B cell (primary cell): ENCODE measurements at regions not wholly inside any gene's neighbourhood (a gene's known extent, or its start where the extent isn't known, plus 50 kb on each side); places are given as distances from the start of the nearest gene placed in this dataset.

ENCODE experiments used
- CTCF ChIP-seq: fragments of 200-600 bp; IDR thresholded peaks from one replicate; pipeline ENCODE4 v1.8.0; 2022; ENCODE audit warnings: antibody characterized with exemption, mild to moderate bottlenecking
- EZH2 ChIP-seq: IDR thresholded peaks from 2 replicates; pipeline ENCODE4 v1.6.1; 2012; ENCODE audit warnings: borderline replicate concordance, low read depth, mild to moderate bottlenecking, moderate library complexity, low read length; ENCODE audit not compliant: insufficient read depth, poor library complexity, severe bottlenecking

- no peak for TF ChIP-seq CTCF
- TF ChIP-seq EZH2, result no peak
Measured at GRCh38 chr16:13439766-13440165, 480.2 kb upstream of the ERCC4 start.
